Small intestine (tissue), 7 donors: ENCODE measurements at regions not wholly inside any gene's neighbourhood (a gene's known extent, or its start where the extent isn't known, plus 50 kb on each side); places are given as distances from the start of the nearest gene placed in this dataset.

Source experiments
- DNase-seq, 2 donors: peaks; one replicate each; pipeline versions ENCODE4 v3.0.0 to v3.0.0-alpha.2; 2013
- FAIRE-seq: peaks from 2 replicates; lab custom pipeline; 2012; peaks lifted over from hg19 to GRCh38; lab: Jason Lieb, UNC
- H3K27ac ChIP-seq, 3 donors: one replicate each; pipeline ENCODE4 v1.5.1; 2013; ENCODE audit warnings: low read length in 2 of 3, mild to moderate bottlenecking in 2 of 3, control low read depth in 1 of 3, inconsistent platforms in 1 of 3, low read depth in 1 of 3, moderate library complexity in 1 of 3
- H3K27me3 ChIP-seq, 3 donors: one replicate each; pipeline ENCODE4 v1.6.1; 2013; ENCODE audit warnings: low read length in 3 of 3, inconsistent platforms in 1 of 3; ENCODE audit not compliant: control insufficient read depth in 3 of 3, insufficient read depth in 3 of 3
- H3K36me3 ChIP-seq, 3 donors: one replicate each; pipeline ENCODE4 v1.6.1; 2013; ENCODE audit warnings: low read length in 3 of 3, inconsistent platforms in 1 of 3, low read depth in 1 of 3, mild to moderate bottlenecking in 1 of 3, moderate library complexity in 1 of 3; ENCODE audit not compliant: control insufficient read depth in 3 of 3, insufficient read depth in 2 of 3
- H3K4me1 ChIP-seq, 3 donors: one replicate each; pipeline ENCODE4 v1.6.1; 2013; ENCODE audit warnings: low read length in 2 of 3, inconsistent platforms in 1 of 3, low read depth in 1 of 3, mild to moderate bottlenecking in 1 of 3, moderate library complexity in 1 of 3; ENCODE audit not compliant: control insufficient read depth in 3 of 3, insufficient read depth in 2 of 3
- H3K4me3 ChIP-seq, 3 donors: one replicate each; pipeline ENCODE4 v1.5.1; 2013; ENCODE audit warnings: low read length in 3 of 3, control low read depth in 1 of 3, inconsistent platforms in 1 of 3, low read depth in 1 of 3, mild to moderate bottlenecking in 1 of 3, moderate library complexity in 1 of 3
- H3K9me3 ChIP-seq, 2 donors: one replicate each; pipeline ENCODE4 v1.6.1; 2013; ENCODE audit warnings: low read depth in 1 of 2, low read length in 1 of 2; ENCODE audit not compliant: control insufficient read depth in 2 of 2, insufficient read depth in 1 of 2
- WGBS, 3 donors: extraction: QIAGEN DNeasy Blood & Tissue Kit; methylation state at CpG; one replicate each; pipeline ENCODE4 v1.1.7; 2013; 5-methylcytosine and 5-hydroxymethylcytosine counted together
- donor health status: healthy with polysubstance abuse.
- donor health status: control.
- donor health status: control.
- donor health status: Bipolar disorder and iron deficiency.
- donor health status: healthy.

DNA sequence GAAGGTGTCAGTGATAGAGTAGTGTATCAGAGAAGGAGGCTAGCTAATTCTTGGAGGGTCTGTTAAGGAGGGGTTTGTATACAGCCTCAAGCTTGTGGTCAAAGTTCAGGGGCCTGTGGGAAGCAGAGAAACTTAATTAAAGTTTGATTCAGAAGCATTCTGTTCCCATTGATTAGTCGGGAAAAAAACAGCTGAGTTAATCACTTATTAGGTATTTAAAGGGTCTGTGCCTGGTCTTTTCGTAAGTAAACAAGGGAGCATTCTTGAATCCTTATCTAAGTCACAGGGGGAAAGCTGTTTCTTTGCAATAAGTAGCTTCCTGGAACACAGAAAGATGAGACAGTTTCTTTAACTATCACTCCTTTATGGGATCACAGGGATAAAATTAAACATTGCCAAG is 492.1 kb downstream of the PCDH10 start:
- no peaks in the 10 kb centered on the region for H3K9me3 ChIP-seq
- no peaks in the 10 kb centered on the region for H3K36me3 ChIP-seq
- peak in 1 of 2 donors; percentile 6 for DNase-seq
- H3K4me1 ChIP-seq = no peaks in the 10 kb centered on the region
- no peak for FAIRE-seq
- WGBS, 3 donors = 10 to 34% (median 33%) methylated on average over 2 of the region's 2 CpGs
- no peak overlapping the region for H3K27ac ChIP-seq
- no peaks in the 10 kb centered on the region for H3K27me3 ChIP-seq
- H3K4me3 ChIP-seq = no peak overlapping the region

DNA sequence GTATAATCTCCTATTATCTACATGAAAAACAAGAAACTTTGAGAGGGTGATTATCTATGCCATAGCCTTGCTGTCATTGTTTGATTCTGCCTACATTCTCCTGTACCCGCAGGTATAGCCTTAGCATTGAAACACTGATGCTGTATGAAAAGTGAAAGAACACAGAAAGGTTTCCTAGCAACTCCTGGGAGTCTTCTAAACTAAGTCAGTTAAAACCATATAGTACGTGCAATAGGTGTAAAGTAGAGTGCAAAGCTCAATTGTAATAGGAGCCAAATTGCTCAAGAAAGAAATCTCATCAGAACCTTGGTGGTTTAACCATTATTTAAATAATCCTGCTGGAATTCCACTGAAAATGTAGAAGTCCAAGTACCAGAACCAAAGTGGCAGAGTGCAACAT is 489.7 kb downstream of the PCDH10 start:
- Histone ChIP-seq H3K27me3 (no peaks in the 10 kb centered on the region), H3K36me3 (no peaks in the 10 kb centered on the region), H3K4me1 (no peaks in the 10 kb centered on the region), H3K4me3 (no peak overlapping the region), H3K27ac (no peak overlapping the region), H3K9me3 (no peaks in the 10 kb centered on the region)
- WGBS, 3 donors = 10 to 54% (median 21%) methylated on average over 2 of the region's 2 CpGs
- DNase-seq = peak in 1 of 2 donors; percentile 81
- no peak for FAIRE-seq

DNA sequence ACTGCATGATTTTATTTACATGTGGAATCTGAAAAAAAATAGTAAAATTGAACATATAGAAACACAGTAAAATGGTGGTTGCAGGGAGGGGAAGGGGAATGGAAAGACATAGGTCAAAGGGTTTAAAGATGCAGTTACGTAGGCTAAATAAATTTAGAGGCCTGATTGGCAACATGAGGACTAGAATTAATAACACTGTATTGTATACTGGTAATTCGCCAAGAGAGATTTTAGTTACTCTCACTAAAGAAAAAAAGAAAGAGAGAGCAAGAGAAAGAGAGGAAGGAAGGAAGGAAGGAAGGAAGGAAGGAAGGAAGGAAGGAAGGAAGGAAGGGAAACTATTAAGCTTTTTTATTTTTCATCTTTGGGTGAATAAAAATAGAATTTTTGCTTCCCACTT is 488.1 kb downstream of the PCDH10 start:
- Histone ChIP-seq H3K9me3 (no peaks in the 10 kb centered on the region), H3K4me1 (no peaks in the 10 kb centered on the region), H3K4me3 (no peak overlapping the region), H3K27ac (no peak overlapping the region), H3K36me3 (no peaks in the 10 kb centered on the region), H3K27me3 (no peaks in the 10 kb centered on the region)
- DNase-seq = no peak
- WGBS, 3 donors = 82 to 92% (median 85%) methylated on average over 2 of the region's 2 CpGs
- FAIRE-seq = no peak

DNA sequence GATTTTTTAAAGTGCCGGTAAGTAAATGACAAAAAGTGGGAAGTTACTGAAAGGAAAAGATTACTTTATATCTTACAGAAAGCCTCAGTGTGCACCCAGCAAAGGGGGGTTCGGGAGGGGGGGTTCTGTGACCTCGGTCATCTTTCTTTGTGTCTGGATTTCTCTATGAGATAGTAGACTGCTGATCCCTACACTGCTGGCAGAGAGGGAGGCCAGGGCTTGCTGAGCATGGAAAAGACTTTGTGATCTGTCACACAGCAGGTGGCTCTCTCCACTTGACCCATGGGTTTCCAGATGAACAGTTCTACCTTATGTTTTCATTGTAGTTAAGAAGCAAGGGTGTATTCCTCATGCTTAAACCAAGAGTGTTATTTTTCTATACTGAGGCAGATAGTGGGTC is 475.6 kb downstream of the PCDH10 start:
- Histone ChIP-seq H3K27ac (no peak overlapping the region), H3K9me3 (no peaks in the 10 kb centered on the region), H3K4me3 (no peak overlapping the region), H3K36me3 (no peaks in the 10 kb centered on the region), H3K4me1 (peaks cover 0 to 4% (median 0%) of the 10 kb centered on the region in 3 donors), H3K27me3 (no peaks in the 10 kb centered on the region)
- WGBS, 3 donors = 9 to 14% (median 13%) methylated on average over 3 of the region's 3 CpGs
- DNase-seq = peak; percentile 6 to 36
- FAIRE-seq = no peak

DNA sequence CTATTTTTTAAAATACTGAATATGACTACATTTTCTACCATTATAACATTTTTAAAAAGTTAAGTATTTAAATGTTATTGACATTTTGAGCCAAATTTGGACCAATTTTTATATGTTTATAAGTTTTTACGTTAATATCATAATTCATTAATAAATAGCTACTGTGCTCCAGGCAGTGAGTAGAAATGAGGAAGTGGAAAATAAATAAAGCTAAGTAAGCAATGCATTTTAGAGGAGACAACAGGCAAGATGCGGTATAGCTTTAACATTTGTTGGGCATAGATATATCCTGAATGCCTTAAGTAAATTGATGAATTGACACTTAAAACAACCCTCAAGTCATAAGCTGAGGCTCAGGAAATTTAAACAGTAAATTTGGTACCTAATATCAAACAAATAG is 474.8 kb downstream of the PCDH10 start:
- Histone ChIP-seq H3K27me3 (no peaks in the 10 kb centered on the region), H3K4me1 (peaks cover 0 to 4% (median 0%) of the 10 kb centered on the region in 3 donors), H3K9me3 (no peaks in the 10 kb centered on the region), H3K36me3 (no peaks in the 10 kb centered on the region), H3K4me3 (no peak overlapping the region), H3K27ac (peak overlapping the region in 1 of 3 donors; percentile 19)
- WGBS, 3 donors = 20 to 48% (median 43%) methylated on average over 2 of the region's 2 CpGs
- DNase-seq (peak; percentile 0 to 13), FAIRE-seq (no peak)

DNA sequence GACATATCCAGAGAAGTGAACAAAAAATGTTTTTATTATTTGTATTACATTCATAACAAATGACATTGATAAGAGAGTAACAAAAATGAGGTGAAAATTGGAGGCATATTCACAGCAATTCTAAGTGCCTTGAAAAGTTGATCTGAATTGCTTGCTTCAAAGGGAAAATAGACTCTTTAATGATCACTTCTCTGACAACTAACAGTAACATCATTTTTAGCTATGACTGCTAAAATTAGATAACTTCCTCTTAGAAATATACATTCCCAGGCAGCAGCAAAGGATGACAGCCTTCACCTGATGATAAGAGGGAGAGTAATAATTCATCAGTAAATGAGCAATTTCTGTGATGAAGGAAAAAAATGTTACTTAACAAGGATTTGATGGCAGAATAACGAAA is 472.5 kb downstream of the PCDH10 start:
- H3K36me3 ChIP-seq = no peaks in the 10 kb centered on the region
- no peak for FAIRE-seq
- H3K4me3 ChIP-seq = no peak overlapping the region
- 62 to 87% (median 67%) methylated on average over 1 of the region's 1 CpG for WGBS, 3 donors
- peaks cover 0 to 4% (median 0%) of the 10 kb centered on the region in 3 donors for H3K4me1 ChIP-seq
- no peaks in the 10 kb centered on the region for H3K9me3 ChIP-seq
- no peaks in the 10 kb centered on the region for H3K27me3 ChIP-seq
- no peak for DNase-seq
- no peak overlapping the region for H3K27ac ChIP-seq

DNA sequence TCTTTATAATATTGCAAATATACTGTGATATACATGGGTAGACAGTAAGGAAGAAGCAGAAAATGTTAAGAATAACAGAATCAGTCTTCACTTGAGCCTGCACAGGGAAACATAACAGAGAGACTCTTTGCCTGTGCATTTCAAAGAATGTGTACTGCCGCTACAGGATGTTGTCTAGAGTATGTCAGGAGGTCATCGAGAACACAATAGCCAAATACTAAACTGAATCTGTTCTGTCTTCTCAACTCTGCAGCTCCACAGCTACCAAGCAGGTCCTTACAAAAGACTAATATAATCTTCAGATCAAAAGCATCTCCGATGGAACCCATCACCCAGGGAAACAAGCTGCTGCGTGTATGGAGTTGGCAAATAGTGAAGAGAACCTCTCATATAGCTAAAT is 471.5 kb downstream of the PCDH10 start:
- H3K27ac ChIP-seq = no peak overlapping the region
- H3K36me3 ChIP-seq = no peaks in the 10 kb centered on the region
- no peak for FAIRE-seq
- no peaks in the 10 kb centered on the region for H3K9me3 ChIP-seq
- DNase-seq = no peak
- H3K4me3 ChIP-seq = no peak overlapping the region
- H3K27me3 ChIP-seq = no peaks in the 10 kb centered on the region
- peaks cover 0 to 4% (median 0%) of the 10 kb centered on the region in 3 donors for H3K4me1 ChIP-seq
- 59 to 78% (median 77%) methylated on average over 4 of the region's 4 CpGs for WGBS, 3 donors

GRCh38 chr4:133618963-133619362 is 469.9 kb downstream of the PCDH10 start:
- H3K9me3 ChIP-seq = no peaks in the 10 kb centered on the region
- H3K36me3 ChIP-seq = no peaks in the 10 kb centered on the region
- no peak overlapping the region for H3K27ac ChIP-seq
- no peak for FAIRE-seq
- H3K27me3 ChIP-seq = no peaks in the 10 kb centered on the region
- H3K4me1 ChIP-seq = peaks cover 0 to 2% (median 0%) of the 10 kb centered on the region in 3 donors
- no peak for DNase-seq
- WGBS, 3 donors = 57 to 82% (median 73%) methylated on average over 1 of the region's 1 CpG
- H3K4me3 ChIP-seq = no peak overlapping the region

- Histone ChIP-seq H3K9me3 (peaks cover 0 to 2% of the 10 kb centered on the region in 2 donors), H3K4me3 (no peak overlapping the region), H3K36me3 (no peaks in the 10 kb centered on the region), H3K27ac (no peak overlapping the region), H3K4me1 (no peaks in the 10 kb centered on the region), H3K27me3 (no peaks in the 10 kb centered on the region)
- WGBS, 3 donors = 53 to 72% (median 62%) methylated on average over 2 of the region's 2 CpGs
- FAIRE-seq = no peak
- no peak for DNase-seq
Observed at GRCh38 chr4:133600008-133600407, 450.9 kb downstream of the PCDH10 start.
